Uterus (tissue), 3 donors: ENCODE measurements at regions not wholly inside any gene's neighbourhood (a gene's known extent, or its start where the extent isn't known, plus 50 kb on each side); places are given as distances from the start of the nearest gene placed in this dataset.

Experiments used
- DNase-seq, 2 donors: peaks; one replicate each; pipeline ENCODE4 v3.0.0-alpha.2; 2019 to 2020
- H3K27ac ChIP-seq, 2 donors: fragments of 200-600 bp; sonication (generic); 1 replicate in 1 of 2; 2 replicates in 1 of 2; pipeline ENCODE4 v1.5.1; 2016 to 2018
- H3K27me3 ChIP-seq, 2 donors: fragments of 200-600 bp; sonication (generic); one replicate each; pipeline ENCODE4 v1.5.1; 2018 to 2019; ENCODE audit warnings: control low read depth in 1 of 2
- H3K36me3 ChIP-seq, 2 donors: fragments of 200-600 bp; sonication (generic); one replicate each; pipeline ENCODE4 v1.5.1; 2019; ENCODE audit warnings: control low read depth in 1 of 2
- H3K4me1 ChIP-seq, 2 donors: fragments of 200-600 bp; sonication (generic); one replicate each; pipeline ENCODE4 v1.5.1; 2018 to 2019; ENCODE audit warnings: control low read depth in 1 of 2
- H3K4me3 ChIP-seq, 2 donors: fragments of 200-600 bp; sonication (generic); 1 replicate in 1 of 2; 2 replicates in 1 of 2; pipeline ENCODE4 v1.5.1; 2018 to 2019; ENCODE audit warnings: mild to moderate bottlenecking in 1 of 2
- H3K9me3 ChIP-seq, 2 donors: fragments of 200-600 bp; sonication (generic); one replicate each; pipeline ENCODE4 v1.5.1; 2019; ENCODE audit warnings: control low read depth in 1 of 2
- CTCF ChIP-seq, 4 experiments: fragments of 200-600 bp in 2 of 4; fragments of 450-650 bp in 2 of 4; sonication (generic) in 2 of 4; IDR thresholded peaks; one replicate each; pipeline ENCODE4 v1.5.1; 2016 to 2019; ENCODE audit warnings: antibody characterized with exemption in 4 of 4, mild to moderate bottlenecking in 2 of 4, moderate library complexity in 1 of 4
- POLR2A ChIP-seq, 2 donors: fragments of 450-650 bp; IDR thresholded peaks; one replicate each; pipeline ENCODE4 v1.6.1; 2016; ENCODE audit warnings: antibody characterized with exemption in 2 of 2, mild to moderate bottlenecking in 1 of 2, moderate library complexity in 1 of 2
- intact Hi-C: fragments of 100-400 bp; cut with DNase I; formaldehyde crosslinking; loops from one replicate; pipeline ENCODE4 v1.15.1; 2023; ENCODE audit warnings: low total_unique reads
- donor health status: DM: yes; HTN: yes; CAD: no.

GRCh38 chr3:153426344-153426743 is 264.3 kb downstream of the RAP2B start:
- intact Hi-C loops = no loop called here
- Histone ChIP-seq H3K27me3 (no peaks in the 10 kb centered on the region), H3K4me3 (no peak overlapping the region), H3K27ac (no peak overlapping the region), H3K4me1 (no peaks in the 10 kb centered on the region), H3K9me3 (no peaks in the 10 kb centered on the region), H3K36me3 (no peaks in the 10 kb centered on the region)
- no peak for TF ChIP-seq CTCF (IDR thresholded peaks at IDR 0.05)
- TF ChIP-seq POLR2A (IDR thresholded peaks at IDR 0.05) = no peak
- no peak for DNase-seq

- TF ChIP-seq CTCF (IDR thresholded peaks at IDR 0.05) (no peak), POLR2A (IDR thresholded peaks at IDR 0.05) (no peak)
- Histone ChIP-seq H3K27ac (no peak overlapping the region), H3K4me3 (no peak overlapping the region), H3K27me3 (no peaks in the 10 kb centered on the region), H3K9me3 (no peaks in the 10 kb centered on the region), H3K36me3 (no peaks in the 10 kb centered on the region), H3K4me1 (no peaks in the 10 kb centered on the region)
- intact Hi-C loops = no loop called here
- DNase-seq = no peak
These were observed 264.8 kb downstream of the RAP2B start for GRCh38 chr3:153426803-153427202.

- no peak for DNase-seq
These were observed 267.8 kb downstream of the RAP2B start for GRCh38 chr3:153429821-153430220.

GRCh38 chr3:153431076-153431475 is 269.1 kb downstream of the RAP2B start:
- intact Hi-C loops = no loop called here
- no peak for DNase-seq
- H3K4me1 ChIP-seq = no peaks in the 10 kb centered on the region
- H3K27ac ChIP-seq = no peak overlapping the region
- no peaks in the 10 kb centered on the region for H3K36me3 ChIP-seq
- H3K4me3 ChIP-seq = no peak overlapping the region
- no peaks in the 10 kb centered on the region for H3K9me3 ChIP-seq
- TF ChIP-seq CTCF (IDR thresholded peaks at IDR 0.05) (no peak), POLR2A (IDR thresholded peaks at IDR 0.05) (no peak)
- no peaks in the 10 kb centered on the region for H3K27me3 ChIP-seq

More at GRCh38 chr3:153429821-153430220, 267.8 kb downstream of the RAP2B start:
- no peaks in the 10 kb centered on the region for H3K9me3 ChIP-seq
- no peak overlapping the region for H3K4me3 ChIP-seq
- intact Hi-C loops = no loop called here
- no peak overlapping the region for H3K27ac ChIP-seq
- no peaks in the 10 kb centered on the region for H3K27me3 ChIP-seq
- H3K36me3 ChIP-seq = no peaks in the 10 kb centered on the region
- H3K4me1 ChIP-seq = no peaks in the 10 kb centered on the region
- TF ChIP-seq CTCF (IDR thresholded peaks at IDR 0.05) (no peak), POLR2A (IDR thresholded peaks at IDR 0.05) (no peak)

- H3K4me3 ChIP-seq = no peak overlapping the region
- TF ChIP-seq POLR2A (IDR thresholded peaks at IDR 0.05) (no peak), CTCF (IDR thresholded peaks at IDR 0.05) (no peak)
- no peak for DNase-seq
- H3K27ac ChIP-seq = no peak overlapping the region
- H3K4me1 ChIP-seq = no peaks in the 10 kb centered on the region
- H3K27me3 ChIP-seq = no peaks in the 10 kb centered on the region
- H3K9me3 ChIP-seq = no peaks in the 10 kb centered on the region
- intact Hi-C loops = no loop called here
- H3K36me3 ChIP-seq = no peaks in the 10 kb centered on the region
These were observed 275.6 kb downstream of the RAP2B start for GRCh38 chr3:153437666-153438065.
